COR-L47 (cell line): ENCODE measurements at regions not wholly inside any gene's neighbourhood (a gene's known extent, or its start where the extent isn't known, plus 50 kb on each side); places are given as distances from the start of the nearest gene placed in this dataset.
"Not testable (repeated sequence)": the region's sequence is repeated elsewhere in the genome, so short reads cannot be mapped to it uniquely, and the experiment has no call there.

ENCODE experiments used
- DNase-seq: peaks from one replicate; lab custom pipeline; 2025; lab: John Stamatoyannopoulos, UW

DNA sequence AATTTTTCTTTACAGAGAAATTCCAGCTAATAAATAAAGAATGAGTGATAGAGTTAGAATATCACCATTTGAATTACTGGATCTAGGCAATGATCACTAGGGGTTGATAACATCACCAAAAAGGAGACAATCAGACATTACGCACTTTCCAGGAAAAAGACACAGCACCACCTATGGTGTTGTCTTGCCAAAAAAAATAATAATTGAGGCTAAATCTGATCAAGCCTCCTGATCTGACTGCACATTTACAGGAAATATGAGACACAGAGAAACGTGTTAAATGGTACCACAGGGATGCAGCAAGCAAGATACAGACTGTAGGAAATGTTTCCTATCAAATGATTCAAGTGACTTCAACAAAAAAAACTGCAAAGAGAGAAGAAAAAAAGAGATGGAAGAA is 92.8 kb downstream of the EOMES start:
- DNase-seq: no peak

DNA sequence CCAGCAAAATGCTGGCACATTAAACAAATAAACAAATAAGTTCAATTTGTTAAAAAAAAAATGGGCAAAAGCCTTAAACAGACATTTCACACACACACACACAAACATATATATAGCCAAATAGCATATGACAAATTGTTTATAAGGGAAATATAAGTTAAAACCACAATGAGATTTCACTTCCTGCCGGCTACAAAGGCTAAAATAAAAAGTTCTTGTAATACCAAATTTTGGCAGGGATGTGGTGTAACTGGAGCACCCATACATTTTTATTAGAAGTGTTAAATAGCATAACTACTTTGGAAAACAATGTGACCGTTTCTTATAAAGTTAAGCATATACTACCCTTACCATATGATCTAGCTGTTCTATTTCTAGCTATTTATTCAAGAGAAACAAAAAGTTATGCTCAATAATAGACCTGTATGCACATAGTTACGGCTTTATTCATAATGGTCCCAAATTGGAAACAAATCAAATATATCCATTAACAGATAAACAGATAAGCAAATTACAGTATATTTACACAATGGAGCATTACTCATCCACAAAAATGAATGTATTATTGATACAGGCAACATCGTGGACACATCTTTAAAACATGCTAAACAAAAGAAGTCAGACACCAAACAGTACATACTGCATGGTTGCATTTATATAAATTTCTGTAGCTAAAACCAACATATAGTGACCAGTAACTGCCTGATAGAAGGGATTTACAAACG is 93.9 kb downstream of the EOMES start:
- DNase-seq: no peak

DNA sequence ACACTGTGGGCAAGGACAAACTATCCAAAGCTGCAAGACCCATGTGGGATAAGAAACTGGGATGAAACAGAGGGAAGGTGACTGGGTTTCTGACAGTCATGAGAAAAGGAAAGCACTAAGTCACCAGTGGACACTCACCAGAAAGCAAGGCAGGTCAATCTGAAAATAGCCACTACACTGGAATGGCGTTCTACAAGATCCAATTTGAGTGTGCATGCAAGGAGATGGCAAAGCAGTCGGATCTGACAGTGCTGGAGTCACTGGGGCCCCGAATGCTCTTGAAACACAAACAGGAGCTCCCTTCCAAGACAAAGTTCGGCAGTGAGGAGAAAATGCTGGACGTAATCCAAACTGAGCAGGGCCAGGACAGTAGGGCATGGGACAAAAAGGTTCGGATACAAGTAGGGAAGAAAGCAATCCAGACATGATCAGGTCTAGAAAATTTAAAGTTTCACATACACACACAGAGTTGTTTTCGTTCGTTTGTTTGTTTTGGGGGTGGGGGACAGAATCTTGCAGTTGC is 95.5 kb downstream of the EOMES start:
- no peak for DNase-seq

DNA sequence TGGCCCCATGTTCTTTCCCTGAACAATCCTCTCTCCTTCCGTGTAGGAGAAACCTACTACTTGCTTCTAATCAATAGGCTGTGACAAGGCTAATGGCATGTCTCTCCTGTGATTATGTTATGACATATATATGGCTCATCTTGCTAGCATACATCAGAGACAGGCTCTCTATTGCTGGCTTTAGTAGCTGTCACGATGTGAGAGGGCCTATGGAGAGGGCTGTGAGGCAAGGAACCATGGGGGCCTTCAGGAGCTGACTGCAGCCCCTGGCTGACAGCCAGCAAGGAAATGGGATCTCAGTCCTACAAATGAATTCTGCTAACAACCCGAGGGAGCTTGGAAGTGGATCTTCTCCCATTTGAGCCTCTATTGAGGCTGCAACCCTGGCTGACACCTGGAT is 96.3 kb downstream of the EOMES start:
- no peak for DNase-seq

DNA sequence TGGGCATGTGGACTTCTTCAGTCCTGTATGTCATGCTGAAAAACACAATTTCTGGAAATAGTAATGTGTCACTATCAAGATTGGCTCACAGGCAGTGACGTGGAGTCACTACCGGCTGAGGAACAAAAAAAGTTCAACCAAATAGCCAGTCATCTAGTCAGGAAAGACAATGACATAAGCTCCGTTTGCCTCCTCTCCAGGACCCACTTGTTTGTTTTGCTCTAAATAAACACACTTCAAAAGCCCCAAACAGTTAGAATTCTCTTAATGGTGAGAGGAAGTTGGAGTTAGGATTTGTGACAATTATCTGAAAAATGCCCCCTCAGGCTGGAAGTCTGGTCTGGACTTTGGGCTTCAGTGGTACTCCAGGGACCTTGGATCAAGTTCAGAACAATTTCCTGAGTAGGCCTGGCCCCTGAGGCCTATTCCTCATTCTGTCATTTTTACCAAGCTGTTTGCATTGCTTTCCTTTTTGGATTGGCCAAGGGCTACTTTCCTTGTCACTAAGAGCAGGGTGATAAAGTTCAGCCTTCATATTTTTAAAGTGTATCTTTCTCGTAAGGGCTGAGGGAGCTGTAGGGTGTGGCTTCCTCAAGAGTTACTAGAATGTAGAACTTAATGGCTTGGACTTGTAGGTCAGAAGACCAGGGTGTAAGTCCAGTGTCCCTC is 98.9 kb downstream of the EOMES start:
- DNase-seq: no peak

DNA sequence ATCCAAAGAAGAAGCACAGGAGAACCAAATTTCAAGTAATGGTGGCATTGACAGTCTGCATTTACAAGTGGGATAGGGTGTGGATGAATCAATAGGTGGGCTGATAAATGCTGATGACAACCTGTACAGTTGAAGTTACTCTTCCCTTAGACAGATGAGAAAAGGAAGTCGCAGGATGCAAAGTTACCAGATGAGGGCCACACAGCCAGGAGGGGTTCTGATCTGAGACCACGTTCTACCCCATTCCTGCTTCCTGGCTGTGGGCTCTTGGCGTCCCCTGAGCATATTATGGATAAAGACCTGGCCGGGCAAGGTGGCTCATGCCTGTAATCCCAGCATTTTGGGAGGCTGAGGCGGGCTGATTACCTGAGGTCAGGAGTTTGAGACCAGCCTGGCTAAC is 104.6 kb downstream of the EOMES start:
- no peak for DNase-seq

DNA sequence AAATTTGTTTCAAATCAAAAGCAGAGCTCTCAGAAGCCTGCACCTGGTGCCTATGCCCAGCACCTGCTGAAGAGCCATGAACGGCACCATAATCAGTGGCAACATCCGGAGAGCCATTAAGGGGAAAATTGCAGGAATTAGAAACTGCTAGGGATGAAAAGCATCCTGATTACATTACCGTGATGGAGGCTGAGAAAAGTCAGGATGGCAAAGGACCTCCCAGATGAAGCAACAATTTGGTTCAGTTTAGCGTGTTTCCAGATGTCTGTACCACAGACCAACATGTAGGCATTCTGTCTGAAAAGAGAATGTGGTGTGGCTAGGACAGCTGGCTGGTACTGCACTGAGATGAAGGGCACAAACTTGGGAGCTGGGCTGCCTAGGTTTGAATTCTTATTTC is 106.1 kb downstream of the EOMES start:
- peak; percentile 18 for DNase-seq

DNA sequence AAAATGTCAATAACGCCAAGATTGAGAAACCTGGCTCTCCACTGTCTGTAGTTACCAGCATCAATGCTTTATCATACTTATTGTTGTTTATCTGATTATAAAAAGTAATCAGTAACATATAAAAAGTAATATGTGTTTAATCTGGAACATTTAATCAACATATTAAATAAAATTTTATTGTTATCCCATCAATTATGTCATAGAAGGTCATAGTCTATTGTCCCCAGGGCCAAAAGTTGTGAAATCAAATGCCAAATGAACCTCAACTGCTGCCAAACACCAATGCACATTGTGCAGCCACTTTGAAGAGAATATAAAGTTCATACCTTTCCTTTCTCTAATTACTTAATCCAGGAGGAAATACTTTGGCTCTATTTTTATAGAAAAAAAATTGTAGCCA is 106.6 kb downstream of the EOMES start:
- no peak for DNase-seq

DNA sequence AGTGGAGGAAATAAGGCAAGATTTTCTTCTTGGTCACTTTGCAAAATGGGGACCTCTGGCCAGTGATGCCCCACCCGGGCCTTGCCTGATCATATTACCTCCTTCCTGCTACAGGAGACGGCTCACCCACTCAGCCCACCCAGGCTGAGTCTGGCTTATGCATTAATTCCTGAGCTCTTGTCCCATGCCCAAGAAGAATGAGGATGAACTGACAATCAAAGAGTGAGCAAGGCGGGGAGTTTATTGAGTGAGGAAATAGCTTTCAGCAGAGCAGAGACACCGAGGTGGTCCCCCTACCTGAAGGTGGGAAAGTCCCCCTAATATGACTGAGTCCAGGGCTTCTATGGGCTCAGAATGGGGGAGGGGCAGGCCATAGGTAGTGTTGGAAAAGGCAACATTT is 107.5 kb downstream of the EOMES start:
- no peak for DNase-seq

DNA sequence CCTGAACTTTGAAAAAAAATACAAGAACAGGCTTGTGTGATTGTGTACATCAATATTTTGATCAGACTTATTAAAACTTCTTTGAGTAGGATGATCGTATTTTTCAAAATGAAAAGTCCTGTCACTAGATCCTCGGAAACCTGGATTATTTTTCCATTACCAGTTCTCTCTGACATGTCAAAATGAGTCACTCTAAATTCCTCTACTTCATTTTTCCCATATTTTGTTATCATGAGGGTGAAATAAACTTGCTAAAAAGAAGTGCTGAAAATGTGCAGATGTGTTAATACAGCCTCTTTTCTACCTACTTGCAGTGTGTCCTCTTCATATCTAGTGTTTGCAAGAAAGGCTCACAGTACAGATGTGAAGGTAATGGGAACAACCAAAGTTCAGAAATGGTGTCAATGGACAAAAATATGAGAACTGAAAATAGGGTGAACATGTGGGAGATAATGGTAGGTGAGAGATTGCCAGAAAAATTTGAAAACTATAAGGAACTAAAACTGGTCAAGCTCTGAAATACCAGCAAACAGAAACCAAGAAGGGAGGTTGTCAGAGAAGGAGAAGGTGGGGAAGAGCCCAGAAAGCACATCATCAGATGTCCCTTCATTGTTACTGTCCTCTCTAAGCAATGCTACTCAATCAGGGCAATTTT is 108.2 kb downstream of the EOMES start:
- DNase-seq: no peak

DNA sequence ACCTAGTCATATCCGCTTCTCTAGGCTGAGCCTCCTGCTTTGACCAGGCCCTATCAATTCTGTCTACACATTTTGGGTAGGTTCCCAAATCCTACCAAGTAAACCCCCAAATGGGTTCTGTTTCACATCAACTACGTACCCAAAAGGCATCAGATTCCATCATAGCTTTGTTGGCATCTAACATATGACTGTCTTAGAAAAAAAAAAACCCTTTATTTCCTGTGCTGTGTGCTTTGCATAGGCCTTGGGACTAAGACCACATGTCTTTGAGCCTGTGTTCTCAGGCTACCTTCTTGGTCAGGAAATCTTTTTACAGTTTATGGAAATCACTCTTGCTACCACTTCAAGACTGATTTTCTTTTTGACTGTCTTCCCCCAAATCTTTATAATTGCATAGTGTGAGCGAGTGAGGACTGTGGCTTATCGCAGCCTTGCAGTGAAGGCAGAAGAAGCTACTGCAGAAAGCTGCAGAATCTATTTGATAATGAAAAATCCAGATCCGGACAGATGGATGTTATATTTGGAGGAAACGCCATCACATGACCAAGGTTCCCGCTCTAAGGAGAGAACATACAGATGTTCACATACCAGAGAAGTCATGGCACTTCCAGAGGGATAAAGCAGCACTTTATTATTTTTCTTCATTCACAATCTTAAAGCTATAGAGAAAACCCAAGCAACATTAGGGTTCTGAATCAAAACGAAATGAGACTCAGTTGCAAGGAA is 111.2 kb downstream of the EOMES start:
- DNase-seq: no peak

DNA sequence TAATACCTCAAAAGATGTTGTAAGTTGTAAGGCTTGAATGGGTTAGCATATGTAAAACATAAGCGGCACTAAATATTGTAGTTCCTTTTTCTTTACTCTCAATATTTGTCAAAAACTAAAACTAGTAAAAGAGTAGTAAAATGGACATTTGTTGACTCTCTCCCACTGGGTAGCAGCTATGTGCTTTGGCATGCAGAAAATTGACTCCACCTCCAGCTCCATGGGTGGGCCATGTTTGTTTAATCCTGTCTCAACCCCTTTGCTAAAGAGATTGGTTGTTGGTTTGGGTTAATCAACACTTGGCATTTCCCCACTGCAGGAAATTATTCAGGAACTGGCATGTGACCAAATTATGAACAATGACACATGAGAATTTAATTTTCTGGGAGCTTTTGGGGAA is 114.8 kb downstream of the EOMES start:
- no peak for DNase-seq

DNA sequence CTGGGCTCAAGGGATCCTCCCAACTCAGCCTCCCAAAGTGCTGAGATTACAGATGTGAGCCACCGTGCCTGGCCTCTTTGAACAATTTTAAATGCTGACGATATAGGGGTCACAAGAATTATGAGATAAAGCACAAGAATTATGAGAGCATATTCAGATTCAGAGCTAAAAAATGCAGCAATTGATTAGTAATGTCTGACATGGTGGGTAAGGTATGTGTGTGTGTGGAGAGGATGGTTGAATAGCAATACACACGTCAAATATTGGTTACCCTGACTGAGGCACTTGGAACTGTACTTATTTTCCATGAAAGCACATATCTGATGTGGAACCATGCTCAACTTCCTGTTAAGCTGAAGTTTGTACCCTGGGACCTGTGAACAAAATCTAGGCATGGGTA is 115.6 kb downstream of the EOMES start:
- DNase-seq: no peak

DNA sequence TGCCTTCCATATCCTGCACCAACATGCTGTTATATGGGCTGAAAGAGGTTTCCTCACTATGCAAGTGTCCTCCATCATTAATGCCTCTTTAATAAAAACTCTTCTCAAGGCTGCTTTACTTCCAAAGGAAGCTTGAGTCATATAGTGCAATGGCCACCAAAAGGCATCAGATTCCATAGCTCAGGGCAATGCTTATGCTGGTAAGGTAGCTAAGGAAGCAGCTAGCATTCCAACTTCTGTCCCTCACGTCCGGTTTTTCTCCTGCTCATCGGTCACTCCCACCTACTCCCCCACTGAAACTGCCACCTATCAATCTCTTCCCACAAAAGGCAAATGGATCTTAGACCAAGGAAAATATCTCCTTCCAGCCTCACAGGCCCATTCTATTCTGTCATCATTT is 117.1 kb upstream of the SLC4A7 start:
- DNase-seq: not testable (repeated sequence)

DNA sequence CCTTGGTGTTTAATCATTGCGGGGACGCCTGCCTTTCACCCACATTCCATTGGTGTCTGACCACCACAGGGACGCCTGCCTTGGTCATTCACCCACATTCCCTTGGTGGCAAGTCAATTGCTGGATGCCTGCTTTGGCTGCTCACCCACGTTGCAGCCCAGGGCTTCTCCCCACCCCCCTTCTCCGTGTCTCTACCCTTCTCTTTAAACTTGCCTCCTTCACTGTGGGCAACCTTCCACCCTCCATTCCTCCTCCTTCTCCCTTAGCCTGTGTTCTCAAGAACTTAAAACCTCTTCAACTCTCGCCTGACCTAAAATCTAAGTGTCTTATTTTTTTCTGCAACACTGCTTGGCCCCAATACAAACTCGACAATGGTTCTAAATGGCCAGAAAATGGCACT is 115.6 kb upstream of the SLC4A7 start:
- DNase-seq: not testable (repeated sequence)

DNA sequence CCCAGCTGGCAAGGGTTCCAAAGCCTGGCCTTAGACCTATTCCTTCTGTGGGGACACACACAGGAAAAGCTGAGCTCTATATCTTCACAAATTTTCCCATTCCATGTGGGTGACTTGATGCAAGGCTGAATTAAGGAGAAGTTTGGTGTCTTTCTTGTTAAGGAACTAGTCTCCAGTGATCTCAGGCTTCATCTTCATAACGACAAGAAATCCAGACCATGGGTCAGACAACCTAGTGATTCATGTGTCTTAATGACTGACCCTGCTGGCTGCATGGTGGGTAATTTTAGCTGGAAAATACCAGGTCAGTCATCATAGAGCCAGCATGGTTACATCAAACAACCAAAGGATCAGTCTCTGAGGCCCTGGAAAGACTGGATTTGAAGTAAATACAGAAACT is 112.7 kb upstream of the SLC4A7 start:
- no peak for DNase-seq

DNA sequence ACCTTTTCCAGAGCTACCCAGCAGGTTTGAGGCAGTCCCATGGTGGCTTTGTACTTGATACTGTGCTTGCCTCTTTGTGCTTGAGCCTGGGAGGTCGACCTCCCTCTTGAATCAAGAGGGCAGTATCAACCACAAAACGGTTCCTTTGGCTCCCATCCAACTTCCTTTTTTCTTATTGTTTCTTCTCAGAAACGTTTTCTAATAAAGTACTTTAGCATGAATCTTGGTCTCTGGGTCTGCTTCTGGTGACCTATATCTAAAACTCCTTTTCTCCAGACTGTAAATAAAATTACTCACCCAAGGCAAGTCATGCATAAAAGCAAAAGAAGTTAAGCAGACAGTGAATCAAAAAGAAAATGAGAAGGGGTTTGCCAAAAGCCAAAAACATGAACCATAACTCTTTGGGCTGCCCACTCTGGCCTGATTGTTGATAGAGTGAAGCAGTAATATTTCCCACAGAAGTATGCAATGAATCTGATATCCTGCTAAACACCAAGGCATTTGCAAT is 112.2 kb upstream of the SLC4A7 start:
- no peak for DNase-seq

DNA sequence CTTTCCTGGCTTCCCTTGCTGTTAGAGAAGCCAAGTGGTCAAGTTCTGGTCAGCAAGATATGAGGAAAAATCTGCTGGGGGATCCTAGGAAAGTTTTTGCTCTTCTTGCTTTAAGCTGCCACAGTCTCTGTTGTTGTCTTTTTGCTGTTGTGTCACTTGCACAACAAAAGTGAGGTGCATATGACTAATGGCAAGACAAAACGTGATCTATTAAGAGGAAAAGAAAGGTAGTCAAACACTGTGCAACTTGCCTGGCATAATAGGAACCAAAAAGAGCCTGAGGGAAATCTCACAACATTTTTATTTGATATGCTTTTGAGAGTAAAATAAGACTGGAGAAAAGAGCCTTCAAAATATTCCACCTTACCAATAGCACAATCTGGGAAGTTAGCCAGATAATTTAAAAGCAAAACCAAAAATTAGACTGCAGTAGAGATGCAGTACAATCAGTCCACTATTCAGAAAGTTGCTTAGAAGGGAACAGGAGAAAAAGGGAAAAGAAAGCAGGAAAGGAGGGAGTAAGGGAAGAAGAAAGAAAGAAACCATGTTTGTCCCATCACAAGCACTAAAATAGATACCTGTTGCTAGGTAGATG is 110.0 kb upstream of the SLC4A7 start:
- no peak for DNase-seq

DNA sequence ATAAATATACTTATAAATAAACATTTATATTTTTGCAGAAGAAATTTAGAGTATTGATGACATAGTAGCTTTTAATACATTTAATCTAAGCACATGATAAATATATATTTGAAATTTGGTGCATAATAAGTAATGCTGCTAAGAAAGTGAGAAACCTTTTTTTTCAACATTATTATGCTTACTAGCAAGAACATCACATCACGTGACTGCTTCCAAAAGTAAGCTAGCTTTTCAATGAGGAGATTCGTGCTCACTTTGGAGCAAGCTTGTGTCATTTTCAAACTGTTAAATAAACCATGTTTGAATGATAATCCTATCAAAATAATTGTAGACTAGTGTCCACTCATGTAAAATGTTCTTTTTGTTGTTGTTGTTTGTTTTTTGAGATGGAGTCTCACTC is 109.0 kb upstream of the SLC4A7 start:
- no peak for DNase-seq

DNA sequence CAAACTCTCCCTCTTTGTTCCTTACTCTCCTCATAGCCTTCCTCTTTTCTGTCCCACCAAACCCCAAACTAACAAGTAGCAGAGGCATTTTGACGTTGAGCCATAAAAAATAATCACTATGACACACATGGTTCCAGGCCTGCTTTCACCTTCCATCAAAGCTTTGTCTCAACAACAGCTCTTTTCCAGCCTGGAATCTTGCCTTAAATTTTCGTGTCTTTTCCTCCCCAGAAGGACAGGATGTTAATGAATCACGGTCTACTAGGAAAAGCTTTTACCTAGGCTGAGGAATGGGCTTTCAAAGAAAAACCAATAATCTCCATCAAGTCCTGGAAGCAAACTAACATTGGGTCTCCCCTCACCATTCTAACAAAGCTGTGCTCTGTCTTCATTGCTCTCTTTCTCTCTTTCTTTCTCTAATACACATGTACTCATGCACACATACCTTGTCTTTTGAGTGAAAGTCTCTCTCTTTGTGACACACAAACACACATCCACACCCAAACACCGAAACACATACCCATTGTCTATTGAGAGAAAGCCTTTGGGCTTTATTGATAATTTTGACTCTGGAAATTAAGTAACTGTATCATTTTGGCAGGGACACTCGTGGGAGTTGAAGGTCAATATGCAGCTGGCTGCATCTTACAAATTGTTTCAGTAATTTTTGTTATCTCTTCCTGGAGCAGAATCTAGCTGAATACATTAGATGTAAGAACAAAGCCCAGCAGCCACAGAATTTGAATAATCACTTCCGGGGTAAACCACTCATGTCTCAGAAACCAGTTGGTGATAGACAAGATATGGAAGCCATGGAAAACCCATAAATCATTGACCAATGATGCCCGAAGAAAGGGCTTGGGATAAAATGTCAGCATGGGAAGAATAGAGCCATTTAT is 107.4 kb upstream of the SLC4A7 start:
- no peak for DNase-seq
